Retinal pigment epithelial cell (primary cell): ENCODE measurements at regions not wholly inside any gene's neighbourhood (a gene's known extent, or its start where the extent isn't known, plus 50 kb on each side); places are given as distances from the start of the nearest gene placed in this dataset.
A peak's percentile ranks its signal among the peaks of the same experiment; 100 is the strongest.

ENCODE experiments used
- DNase-seq: peaks from one replicate; pipeline ENCODE4 v3.0.0-alpha.2; 2010; ENCODE audit warnings: low read depth
- H3K4me3 ChIP-seq: 2 replicates; pipeline ENCODE4 v1.5.1; 2011; ENCODE audit warnings: mild to moderate bottlenecking, low read length, control low read depth, moderate library complexity
- TF ChIP-seq, protein P1 (sequence below): conservative IDR thresholded peaks from 2 replicates; pipeline ENCODE4 v1.5.1; 2011; ENCODE audit warnings: low read depth, low read length, control low read depth, inconsistent platforms

DNA sequence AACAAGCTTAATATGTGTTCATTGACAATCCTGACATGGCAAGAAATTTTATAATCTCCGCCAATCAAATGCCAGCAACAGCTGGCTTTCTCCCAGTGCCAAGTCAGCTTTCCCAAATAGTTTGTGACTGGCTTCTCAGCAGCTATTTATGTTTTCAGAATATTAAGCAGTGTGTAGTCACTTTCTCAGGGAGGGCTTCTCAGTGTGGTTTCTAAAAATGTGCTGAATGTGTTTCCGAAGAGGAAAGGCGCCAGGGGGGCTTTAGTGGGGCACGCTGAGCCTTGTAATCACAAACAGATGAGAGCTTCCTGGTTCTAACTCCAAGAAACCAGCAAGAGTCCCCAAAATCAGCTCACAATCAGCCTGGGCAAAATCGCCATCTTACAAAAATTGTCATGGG, 258.7 kb upstream of the CPEB2 start:
- DNase-seq = no peak
- no peak overlapping the region for H3K4me3 ChIP-seq
- TF ChIP-seq, protein P1, sequence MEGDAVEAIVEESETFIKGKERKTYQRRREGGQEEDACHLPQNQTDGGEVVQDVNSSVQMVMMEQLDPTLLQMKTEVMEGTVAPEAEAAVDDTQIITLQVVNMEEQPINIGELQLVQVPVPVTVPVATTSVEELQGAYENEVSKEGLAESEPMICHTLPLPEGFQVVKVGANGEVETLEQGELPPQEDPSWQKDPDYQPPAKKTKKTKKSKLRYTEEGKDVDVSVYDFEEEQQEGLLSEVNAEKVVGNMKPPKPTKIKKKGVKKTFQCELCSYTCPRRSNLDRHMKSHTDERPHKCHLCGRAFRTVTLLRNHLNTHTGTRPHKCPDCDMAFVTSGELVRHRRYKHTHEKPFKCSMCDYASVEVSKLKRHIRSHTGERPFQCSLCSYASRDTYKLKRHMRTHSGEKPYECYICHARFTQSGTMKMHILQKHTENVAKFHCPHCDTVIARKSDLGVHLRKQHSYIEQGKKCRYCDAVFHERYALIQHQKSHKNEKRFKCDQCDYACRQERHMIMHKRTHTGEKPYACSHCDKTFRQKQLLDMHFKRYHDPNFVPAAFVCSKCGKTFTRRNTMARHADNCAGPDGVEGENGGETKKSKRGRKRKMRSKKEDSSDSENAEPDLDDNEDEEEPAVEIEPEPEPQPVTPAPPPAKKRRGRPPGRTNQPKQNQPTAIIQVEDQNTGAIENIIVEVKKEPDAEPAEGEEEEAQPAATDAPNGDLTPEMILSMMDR = no peak

DNA sequence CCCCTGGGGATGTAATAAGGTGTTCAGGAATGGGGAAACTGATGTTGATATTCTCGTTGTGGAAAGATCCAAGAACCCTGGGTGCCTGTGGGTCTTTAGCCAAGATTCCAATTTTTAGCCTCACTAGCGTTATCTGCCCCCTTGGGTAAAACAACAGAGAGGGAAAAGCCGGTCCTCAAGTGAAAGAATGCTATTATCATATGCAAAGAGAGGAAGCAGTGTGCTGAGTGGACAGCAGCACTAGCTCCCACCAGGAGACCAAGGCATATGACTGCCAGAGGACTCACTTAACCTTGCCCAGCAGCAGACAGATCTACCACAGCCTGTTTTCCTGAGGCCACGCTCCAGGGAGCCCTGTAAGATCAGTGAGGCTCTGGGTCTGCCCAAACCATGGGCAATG, 257.9 kb upstream of the CPEB2 start:
- no peak for DNase-seq
- no peak overlapping the region for H3K4me3 ChIP-seq
- TF ChIP-seq, protein P1 = no peak

DNA sequence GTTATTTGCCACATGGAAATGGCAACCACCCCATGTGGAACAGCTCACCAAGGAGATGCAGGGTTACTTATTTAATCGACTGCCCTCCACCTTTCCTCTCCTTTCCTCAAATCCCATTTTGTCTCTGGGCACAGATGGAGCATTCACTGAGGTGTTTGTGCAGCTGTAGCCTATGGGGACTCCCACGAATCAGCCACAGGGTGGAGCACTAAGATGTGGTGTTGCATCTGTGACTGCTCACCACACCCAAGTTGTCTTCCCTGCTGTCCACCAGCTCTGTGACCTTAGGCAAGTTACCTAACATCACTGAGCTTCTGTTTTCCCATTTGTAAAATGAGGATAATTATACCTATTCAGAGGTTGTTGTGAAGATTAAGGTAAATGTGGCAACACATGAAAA, 252.4 kb upstream of the CPEB2 start:
- no peak overlapping the region for H3K4me3 ChIP-seq
- TF ChIP-seq, protein P1 = peak; percentile 48
- no peak for DNase-seq

DNA sequence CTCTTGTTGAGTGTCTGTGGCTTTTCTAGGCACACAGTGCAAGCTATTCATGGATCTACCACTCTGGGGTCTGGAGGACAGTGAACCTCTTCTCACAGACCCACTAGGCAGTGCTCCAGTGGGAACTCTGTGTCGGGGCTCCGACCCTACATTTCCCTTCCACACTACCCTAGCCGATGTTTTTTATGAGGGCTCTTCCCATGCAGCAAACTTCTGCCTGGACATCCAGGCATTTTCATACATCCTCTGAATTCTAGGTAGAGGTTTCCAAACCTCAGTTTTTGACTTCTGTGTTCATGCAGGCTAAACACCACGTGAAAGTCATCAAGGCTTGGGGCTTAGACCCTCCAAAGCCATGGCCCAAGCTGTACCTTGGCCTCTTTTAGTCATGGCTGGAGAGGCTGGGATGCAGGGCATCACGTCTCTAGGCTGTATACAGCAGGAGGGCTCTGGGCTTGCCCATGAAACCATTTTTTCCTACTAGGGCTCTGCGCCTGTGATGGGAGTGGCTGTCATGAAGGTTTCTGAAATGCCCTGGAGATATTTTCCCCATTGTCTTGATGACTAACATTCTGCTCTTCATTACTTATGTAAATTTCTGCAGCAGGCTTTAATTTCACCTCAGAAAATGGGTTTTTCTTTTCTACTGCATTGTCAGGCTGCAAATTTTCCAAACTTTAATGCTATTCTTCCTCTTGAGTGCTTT, 249.8 kb upstream of the CPEB2 start:
- TF ChIP-seq, protein P1 = no peak
- H3K4me3 ChIP-seq = no peak overlapping the region
- DNase-seq = no peak

DNA sequence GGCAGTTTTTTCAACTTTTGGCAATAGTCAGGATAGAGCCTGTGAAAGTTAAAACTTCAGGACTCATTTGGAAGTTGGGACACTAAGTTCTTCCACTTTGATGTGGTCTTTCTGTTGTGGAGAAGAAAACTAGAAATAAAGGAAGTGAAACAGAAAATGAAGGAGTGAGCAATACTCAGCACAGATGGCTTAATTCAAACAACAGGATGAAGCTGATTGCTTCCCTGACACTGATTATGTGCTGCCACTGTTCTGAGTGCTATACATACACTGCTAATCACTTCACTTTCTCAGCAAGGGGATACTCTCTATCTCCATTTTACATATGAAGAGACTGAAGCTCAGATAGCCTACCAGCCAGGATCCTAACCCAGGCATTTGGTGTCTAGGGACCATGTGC, 235.1 kb upstream of the CPEB2 start:
- no peak overlapping the region for H3K4me3 ChIP-seq
- no peak for DNase-seq
- TF ChIP-seq, protein P1 = no peak

DNA sequence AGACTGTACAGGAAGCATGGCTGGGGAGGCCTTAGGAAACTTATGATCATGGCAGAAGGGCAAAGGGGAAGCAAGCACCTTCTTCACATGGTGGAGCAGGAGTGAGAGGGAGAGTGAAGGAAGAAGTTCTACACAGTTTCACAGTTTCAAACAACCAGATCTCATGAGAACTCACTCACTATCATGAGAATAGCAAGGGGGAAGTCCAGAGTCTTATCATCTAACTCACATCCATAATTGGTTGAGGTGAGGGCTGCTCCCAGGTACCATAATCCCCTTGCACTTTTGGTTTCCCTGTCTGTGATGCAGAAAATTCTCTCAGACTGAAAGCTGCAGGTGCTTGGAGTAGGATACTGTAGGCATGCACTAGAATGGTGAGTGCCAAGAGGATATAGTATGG, 233.8 kb upstream of the CPEB2 start:
- no peak for DNase-seq
- no peak overlapping the region for H3K4me3 ChIP-seq
- TF ChIP-seq, protein P1 = no peak

DNA sequence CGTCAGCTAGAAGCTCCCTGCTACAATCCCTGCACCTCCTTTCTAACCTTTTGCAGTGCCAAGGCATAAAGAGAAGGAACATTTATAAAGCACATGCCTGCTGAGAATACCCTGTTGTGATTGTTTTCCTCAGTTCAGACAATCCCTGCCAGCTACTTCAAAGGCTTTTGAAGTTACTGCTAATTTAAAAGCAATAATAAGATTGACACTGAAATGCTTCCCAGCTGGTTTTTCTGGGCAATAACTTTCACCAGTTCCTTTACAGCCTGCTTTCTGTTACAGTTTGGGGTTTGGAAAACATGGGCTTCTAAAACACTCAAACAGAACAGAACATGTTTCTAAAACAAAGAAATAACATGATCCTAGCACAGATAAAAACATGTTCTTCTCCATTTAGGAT, 232.3 kb upstream of the CPEB2 start:
- no peak overlapping the region for H3K4me3 ChIP-seq
- TF ChIP-seq, protein P1 = no peak
- DNase-seq = no peak
